ENCODE measurements at regions not wholly inside any gene's neighbourhood (a gene's known extent, or its start where the extent isn't known, plus 50 kb on each side); places are given as distances from the start of the nearest gene placed in this dataset.

- TF ChIP-seq CTCF (IDR thresholded peaks at IDR 0.05; ENCODE audit: low read length), result no peak
- no peak for TF ChIP-seq EZH2 (optimal IDR thresholded peaks at IDR 0.05; ENCODE audit: low read depth, low read length)
Observed at GRCh38 chrX:65392284-65392683, 142.3 kb downstream of the LAS1L start.

All from MM.1S (cell line).